ENCODE measurements at regions not wholly inside any gene's neighbourhood (a gene's known extent, or its start where the extent isn't known, plus 50 kb on each side); places are given as distances from the start of the nearest gene placed in this dataset.

DNA sequence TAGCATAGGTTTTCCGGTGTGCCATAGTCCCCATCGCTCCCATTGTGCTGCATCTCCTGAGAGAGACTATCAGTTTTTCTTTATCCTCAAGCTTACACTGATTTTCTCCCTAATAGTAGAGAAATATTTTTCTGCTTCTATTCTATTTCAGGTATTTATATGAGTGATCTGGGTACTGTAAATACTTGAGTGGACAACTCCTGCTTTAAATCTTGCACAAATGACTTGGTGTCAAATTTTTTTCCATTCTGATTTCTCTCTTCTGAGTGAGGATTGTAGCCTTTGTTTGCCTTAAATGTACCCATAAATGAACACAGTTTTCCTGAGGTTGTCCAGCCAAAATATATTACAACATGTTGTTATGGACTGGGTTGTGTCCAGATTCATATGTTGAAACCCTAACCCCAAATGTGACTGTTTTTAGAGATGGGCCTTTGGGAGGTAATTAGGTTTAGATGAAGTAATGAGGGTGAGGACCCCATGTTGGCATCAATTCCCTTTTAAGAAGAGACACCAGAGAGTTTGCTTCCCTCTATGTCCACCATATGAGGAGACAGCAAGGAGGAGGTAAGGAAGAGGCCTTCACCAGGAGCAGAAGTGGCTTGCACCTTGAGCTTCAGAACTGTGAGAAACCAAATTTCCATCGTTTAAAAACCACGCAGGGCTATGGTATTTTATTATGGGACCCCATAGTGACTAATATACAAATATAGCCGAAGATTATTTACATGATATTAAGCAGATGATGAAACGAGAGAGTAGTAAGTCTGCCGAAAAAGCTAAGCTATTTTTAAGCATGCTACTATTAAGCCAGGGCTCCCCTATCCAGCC, 336.4 kb upstream of the MPDZ start:
- TF ChIP-seq, protein P1, sequence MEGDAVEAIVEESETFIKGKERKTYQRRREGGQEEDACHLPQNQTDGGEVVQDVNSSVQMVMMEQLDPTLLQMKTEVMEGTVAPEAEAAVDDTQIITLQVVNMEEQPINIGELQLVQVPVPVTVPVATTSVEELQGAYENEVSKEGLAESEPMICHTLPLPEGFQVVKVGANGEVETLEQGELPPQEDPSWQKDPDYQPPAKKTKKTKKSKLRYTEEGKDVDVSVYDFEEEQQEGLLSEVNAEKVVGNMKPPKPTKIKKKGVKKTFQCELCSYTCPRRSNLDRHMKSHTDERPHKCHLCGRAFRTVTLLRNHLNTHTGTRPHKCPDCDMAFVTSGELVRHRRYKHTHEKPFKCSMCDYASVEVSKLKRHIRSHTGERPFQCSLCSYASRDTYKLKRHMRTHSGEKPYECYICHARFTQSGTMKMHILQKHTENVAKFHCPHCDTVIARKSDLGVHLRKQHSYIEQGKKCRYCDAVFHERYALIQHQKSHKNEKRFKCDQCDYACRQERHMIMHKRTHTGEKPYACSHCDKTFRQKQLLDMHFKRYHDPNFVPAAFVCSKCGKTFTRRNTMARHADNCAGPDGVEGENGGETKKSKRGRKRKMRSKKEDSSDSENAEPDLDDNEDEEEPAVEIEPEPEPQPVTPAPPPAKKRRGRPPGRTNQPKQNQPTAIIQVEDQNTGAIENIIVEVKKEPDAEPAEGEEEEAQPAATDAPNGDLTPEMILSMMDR (IDR thresholded peaks at IDR 0.05; ENCODE audit: borderline replicate concordance, insufficient read depth, low read depth, low read length) = no peak
- H3K4me3 ChIP-seq (ENCODE audit: low read depth, low read length) = no peak overlapping the region

DNA sequence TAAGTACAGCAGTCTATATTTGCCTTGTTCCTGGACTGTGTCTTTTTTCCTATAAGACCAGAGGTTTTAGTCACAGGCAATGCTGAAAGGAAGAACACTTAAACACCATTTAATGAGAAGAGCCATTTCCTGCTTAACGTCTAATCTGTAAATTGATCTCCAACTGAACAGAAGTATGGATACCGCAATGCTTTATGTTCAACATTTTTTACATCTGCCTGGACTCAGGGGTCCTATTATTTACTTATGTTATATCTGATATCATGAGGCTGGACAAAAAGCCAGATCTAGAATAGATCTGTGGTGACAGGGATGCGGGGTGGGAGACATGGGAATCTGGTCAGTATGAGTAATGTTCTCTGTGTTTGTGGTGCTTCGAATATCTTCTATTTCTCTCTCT, 334.6 kb upstream of the MPDZ start:
- H3K4me3 ChIP-seq (ENCODE audit: low read depth, low read length) = no peak overlapping the region
- TF ChIP-seq, protein P1 (IDR thresholded peaks at IDR 0.05; ENCODE audit: borderline replicate concordance, insufficient read depth, low read depth, low read length) = no peak

DNA sequence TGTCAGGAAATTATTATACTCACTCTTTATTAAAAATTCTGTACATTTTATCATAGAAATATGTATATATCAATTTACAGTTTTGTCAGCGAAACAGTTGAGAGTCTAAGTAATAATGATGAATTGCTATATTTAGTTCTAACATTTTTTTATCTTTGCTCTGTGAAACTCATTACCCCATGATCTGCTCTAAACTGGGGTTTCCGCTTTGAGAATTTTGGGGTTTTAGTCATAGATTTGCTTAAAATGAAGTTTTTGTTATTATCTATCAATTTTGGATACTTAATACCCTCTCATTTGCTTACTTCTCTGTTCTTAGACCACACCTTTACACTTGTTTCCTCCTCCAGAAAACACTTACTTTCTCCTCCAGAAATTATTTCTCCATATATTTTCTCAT, 333.8 kb upstream of the MPDZ start:
- TF ChIP-seq, protein P1 (IDR thresholded peaks at IDR 0.05; ENCODE audit: borderline replicate concordance, insufficient read depth, low read depth, low read length) = no peak
- no peak overlapping the region for H3K4me3 ChIP-seq (ENCODE audit: low read depth, low read length)

DNA sequence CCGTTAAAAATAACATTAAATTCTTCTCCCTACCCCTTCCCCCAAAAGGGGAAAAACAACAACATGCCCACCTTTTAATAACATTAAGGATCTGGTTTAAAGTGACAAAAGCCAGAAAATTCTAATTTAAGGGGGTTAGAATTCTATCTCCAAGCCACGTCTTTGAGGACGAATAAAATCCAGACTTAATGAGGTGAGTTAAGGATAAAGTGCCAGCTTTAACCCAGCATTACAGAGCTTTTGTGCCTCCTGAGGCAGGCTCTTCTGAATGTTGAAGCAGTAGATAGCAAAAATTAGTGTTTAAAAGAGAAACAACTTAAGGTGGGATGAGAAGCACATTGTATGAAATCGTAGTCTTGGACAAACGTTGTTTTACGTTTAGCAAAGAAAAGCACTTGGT, 329.0 kb upstream of the MPDZ start:
- TF ChIP-seq, protein P1 (IDR thresholded peaks at IDR 0.05; ENCODE audit: borderline replicate concordance, insufficient read depth, low read depth, low read length) = no peak
- no peak overlapping the region for H3K4me3 ChIP-seq (ENCODE audit: low read depth, low read length)

DNA sequence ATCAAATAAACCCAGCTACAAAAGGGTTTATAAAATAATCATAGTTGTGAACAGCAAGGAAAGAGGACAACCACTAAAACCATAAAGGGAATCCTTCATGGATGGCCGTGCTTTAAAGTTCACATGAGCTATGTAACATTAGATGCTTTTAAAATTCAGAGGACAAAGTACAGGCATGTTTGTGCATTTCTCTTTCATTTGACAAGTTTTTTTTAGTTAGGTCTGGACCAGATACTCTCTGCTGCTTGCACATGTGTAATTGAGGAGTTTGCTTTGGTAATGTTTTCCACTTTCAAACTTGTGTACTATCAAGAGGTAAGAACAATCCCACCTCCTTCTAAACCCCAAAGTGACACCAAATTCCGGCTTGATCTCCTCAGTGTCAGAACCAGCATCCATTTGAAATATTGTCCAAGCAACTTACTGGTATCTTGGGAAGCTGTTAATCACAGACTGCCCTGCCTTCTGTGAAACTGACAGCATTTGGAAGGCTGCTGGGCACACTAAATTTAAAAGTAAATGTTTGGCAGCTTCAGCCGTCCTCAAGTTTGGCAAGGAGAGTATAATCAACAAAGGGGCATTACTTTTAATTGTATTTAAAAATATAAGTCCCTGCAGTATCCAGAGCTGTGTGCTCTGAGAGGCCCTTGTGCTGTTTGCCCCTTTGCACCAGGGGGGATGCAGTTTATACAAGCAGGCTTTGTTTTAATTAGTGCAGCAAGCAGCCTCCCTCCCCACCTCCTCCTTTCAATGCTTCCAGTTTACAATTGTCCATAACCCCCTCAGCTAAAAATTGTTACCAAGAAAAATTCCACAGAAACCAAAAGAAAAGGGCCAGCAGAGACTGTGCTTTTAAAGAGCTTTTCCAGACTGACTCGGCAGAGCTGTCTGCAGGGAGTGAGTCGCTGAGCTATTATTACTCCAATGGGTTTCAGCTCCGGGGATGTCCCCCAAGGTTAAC, 328.3 kb upstream of the MPDZ start:
- no peak overlapping the region for H3K4me3 ChIP-seq (ENCODE audit: low read depth, low read length)
- TF ChIP-seq, protein P1 (IDR thresholded peaks at IDR 0.05; ENCODE audit: borderline replicate concordance, insufficient read depth, low read depth, low read length) = no peak

DNA sequence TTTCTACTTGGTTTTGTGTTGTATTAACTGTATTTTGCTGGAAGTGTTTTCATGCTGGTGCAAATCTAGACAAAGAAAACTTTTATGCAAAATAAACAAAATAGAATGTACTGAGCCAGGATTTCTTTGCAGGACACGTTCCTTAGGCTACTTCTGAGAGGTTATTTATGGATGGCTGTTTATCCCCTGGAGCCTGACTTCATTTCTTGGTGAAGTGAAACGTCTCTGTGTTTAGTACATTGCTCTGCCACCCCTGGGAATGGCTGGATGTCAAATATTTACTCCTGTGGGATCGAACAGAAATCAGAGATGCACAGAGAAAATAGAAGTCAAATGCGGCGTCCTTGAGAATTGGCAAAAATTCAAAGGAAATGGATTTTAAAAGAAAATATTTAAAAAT, 327.1 kb upstream of the MPDZ start:
- no peak overlapping the region for H3K4me3 ChIP-seq (ENCODE audit: low read depth, low read length)
- TF ChIP-seq, protein P1 (IDR thresholded peaks at IDR 0.05; ENCODE audit: borderline replicate concordance, insufficient read depth, low read depth, low read length) = no peak
